KMS-11 (cell line): ENCODE measurements at regions not wholly inside any gene's neighbourhood (a gene's known extent, or its start where the extent isn't known, plus 50 kb on each side); places are given as distances from the start of the nearest gene placed in this dataset.

ENCODE experiments used
- H2AFZ ChIP-seq: fragments of 200-600 bp; sonication (generic); 2 replicates; pipeline ENCODE4 v1.6.1; 2016; ENCODE audit warnings: antibody characterized with exemption, mixed run types, low read depth
- H3K27ac ChIP-seq: fragments of 200-600 bp; sonication (generic); 2 replicates; pipeline ENCODE4 v1.6.1; 2016; ENCODE audit warnings: mild to moderate bottlenecking, mixed run types
- H3K27me3 ChIP-seq: fragments of 200-600 bp; sonication (generic); 2 replicates; pipeline ENCODE4 v1.6.1; 2017; ENCODE audit warnings: mild to moderate bottlenecking, low read depth, mixed run types, moderate library complexity; ENCODE audit not compliant: insufficient read depth
- H3K36me3 ChIP-seq: fragments of 200-600 bp; sonication (generic); 2 replicates; pipeline ENCODE4 v1.6.1; 2017; ENCODE audit warnings: mild to moderate bottlenecking, mixed run types; ENCODE audit not compliant: insufficient read depth
- H3K4me1 ChIP-seq: fragments of 200-600 bp; sonication (generic); 2 replicates; pipeline ENCODE4 v1.6.1; 2016; ENCODE audit warnings: mild to moderate bottlenecking, low read depth, mixed run types; ENCODE audit not compliant: poor library complexity, severe bottlenecking
- H3K4me2 ChIP-seq: fragments of 200-600 bp; sonication (generic); 2 replicates; pipeline ENCODE4 v1.7.0; 2016; ENCODE audit warnings: mild to moderate bottlenecking, mixed run types
- H3K4me3 ChIP-seq: fragments of 200-600 bp; sonication (generic); IDR thresholded peaks from 2 replicates; pipeline ENCODE4 v1.6.1; 2017; ENCODE audit warnings: low read depth, low read length, mixed read lengths; ENCODE audit not compliant: insufficient read depth
- H3K79me2 ChIP-seq: fragments of 200-600 bp; sonication (generic); 2 replicates; pipeline ENCODE4 v1.6.1; 2016; ENCODE audit warnings: low read depth, mixed run types; ENCODE audit not compliant: insufficient read depth
- H3K9ac ChIP-seq: fragments of 200-600 bp; sonication (generic); 2 replicates; pipeline ENCODE4 v1.6.1; 2016; ENCODE audit warnings: mild to moderate bottlenecking, mixed run types
- H4K20me1 ChIP-seq: fragments of 200-600 bp; sonication (generic); 2 replicates; pipeline ENCODE4 v1.6.1; 2016; ENCODE audit warnings: mild to moderate bottlenecking, mixed run types; ENCODE audit not compliant: insufficient read depth
- CTCF ChIP-seq: fragments of 200-600 bp; sonication (generic); conservative IDR thresholded peaks from 2 replicates; pipeline ENCODE4 v1.6.1; 2017; ENCODE audit warnings: low read depth, mild to moderate bottlenecking, antibody characterized with exemption, low read length, moderate library complexity, mixed read lengths

- Histone ChIP-seq H3K79me2 (no peaks in the 10 kb centered on the region), H3K36me3 (no peaks in the 10 kb centered on the region), H2AFZ (no peak overlapping the region), H3K4me2 (no peak overlapping the region), H3K27ac (no peak overlapping the region), H3K4me3 (no peak overlapping the region), H3K4me1 (no peaks in the 10 kb centered on the region), H3K9ac (no peak overlapping the region), H4K20me1 (no peaks in the 10 kb centered on the region), H3K27me3 (no peaks in the 10 kb centered on the region)
- TF ChIP-seq CTCF = no peak
Observed at GRCh38 chr2:198289811-198290210, 485.4 kb downstream of the PLCL1 start.

GRCh38 chr2:198287706-198288105 is 483.3 kb downstream of the PLCL1 start:
- Histone ChIP-seq H2AFZ (no peak overlapping the region), H3K4me1 (no peaks in the 10 kb centered on the region), H3K27me3 (no peaks in the 10 kb centered on the region), H3K9ac (no peak overlapping the region), H3K36me3 (no peaks in the 10 kb centered on the region), H3K27ac (no peak overlapping the region), H3K79me2 (no peaks in the 10 kb centered on the region), H3K4me2 (no peak overlapping the region), H4K20me1 (no peaks in the 10 kb centered on the region), H3K4me3 (no peak overlapping the region)
- no peak for TF ChIP-seq CTCF

- Histone ChIP-seq H3K27ac (no peak overlapping the region), H4K20me1 (no peaks in the 10 kb centered on the region), H3K27me3 (no peaks in the 10 kb centered on the region), H2AFZ (no peak overlapping the region), H3K4me2 (no peak overlapping the region), H3K4me1 (no peaks in the 10 kb centered on the region), H3K36me3 (no peaks in the 10 kb centered on the region), H3K79me2 (no peaks in the 10 kb centered on the region), H3K9ac (no peak overlapping the region), H3K4me3 (no peak overlapping the region)
- no peak for TF ChIP-seq CTCF
Observed at GRCh38 chr2:198285216-198285615, 480.8 kb downstream of the PLCL1 start.

- no peak overlapping the region for H3K27ac ChIP-seq
- H4K20me1 ChIP-seq = no peaks in the 10 kb centered on the region
- no peak overlapping the region for H3K9ac ChIP-seq
- TF ChIP-seq CTCF = no peak
- no peaks in the 10 kb centered on the region for H3K4me1 ChIP-seq
- no peak overlapping the region for H3K4me3 ChIP-seq
- no peak overlapping the region for H2AFZ ChIP-seq
- H3K36me3 ChIP-seq = no peaks in the 10 kb centered on the region
- no peaks in the 10 kb centered on the region for H3K27me3 ChIP-seq
- no peaks in the 10 kb centered on the region for H3K79me2 ChIP-seq
- no peak overlapping the region for H3K4me2 ChIP-seq
Observed at GRCh38 chr2:198283146-198283545, 478.8 kb downstream of the PLCL1 start.

GRCh38 chr2:198282061-198282460 is 477.7 kb downstream of the PLCL1 start:
- no peaks in the 10 kb centered on the region for H3K4me1 ChIP-seq
- no peak for TF ChIP-seq CTCF
- no peak overlapping the region for H3K9ac ChIP-seq
- H4K20me1 ChIP-seq = no peaks in the 10 kb centered on the region
- H3K79me2 ChIP-seq = no peaks in the 10 kb centered on the region
- H3K27ac ChIP-seq = no peak overlapping the region
- no peak overlapping the region for H3K4me2 ChIP-seq
- H3K36me3 ChIP-seq = no peaks in the 10 kb centered on the region
- H3K4me3 ChIP-seq = no peak overlapping the region
- no peaks in the 10 kb centered on the region for H3K27me3 ChIP-seq
- H2AFZ ChIP-seq = no peak overlapping the region
